GM19467 (cell line): ENCODE measurements at regions not wholly inside any gene's neighbourhood (a gene's known extent, or its start where the extent isn't known, plus 50 kb on each side); places are given as distances from the start of the nearest gene placed in this dataset.

Experiments
- ATAC-seq: cut with Tn5 transposase; IDR thresholded peaks from one replicate; pipeline ENCODE4 v1.9.1; 2021; ENCODE audit warnings: mild to moderate bottlenecking, moderate library complexity; ENCODE audit not compliant: unreplicated experiment

DNA sequence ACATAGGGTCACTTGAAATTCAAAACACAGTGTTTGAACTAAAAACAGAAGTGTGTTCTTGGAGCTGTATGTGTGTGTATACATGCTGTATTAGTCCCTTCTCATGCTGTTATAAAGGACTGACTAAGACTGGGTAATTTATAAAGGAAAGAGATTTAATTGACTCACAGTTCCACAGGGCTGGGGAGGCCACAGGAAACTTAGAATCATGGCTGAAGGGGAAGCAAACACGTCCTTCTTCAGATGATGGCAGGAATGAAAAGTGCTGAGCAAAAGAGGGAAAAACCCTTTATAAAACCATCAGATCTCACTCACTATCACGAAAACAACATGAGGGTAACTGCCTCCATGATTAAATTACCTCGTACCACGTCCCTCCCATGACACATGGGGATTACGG is 224.1 kb downstream of the BCAT1 start:
- no peak for ATAC-seq

DNA sequence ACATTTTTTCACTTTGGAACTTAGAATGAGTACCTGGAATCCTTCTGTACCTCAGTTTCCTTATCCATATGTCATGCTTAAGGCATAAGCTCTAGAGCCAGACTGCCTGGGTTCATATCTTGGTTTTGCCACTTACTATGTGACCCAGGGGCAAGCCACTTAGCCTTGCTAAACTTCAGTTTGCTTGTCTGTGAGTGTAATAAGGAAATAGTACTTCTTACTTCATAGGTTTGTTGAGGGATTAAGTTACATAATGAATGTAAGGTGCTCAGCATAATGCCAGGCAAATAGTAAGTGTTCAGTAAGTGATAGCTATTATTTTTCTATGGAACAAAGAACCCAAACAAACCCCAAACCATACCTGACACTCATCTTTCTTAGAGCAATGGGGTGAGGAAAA is 225.1 kb downstream of the BCAT1 start:
- ATAC-seq: no peak

- no peak for ATAC-seq
Observed at GRCh38 chr12:24721191-24721590, 227.7 kb downstream of the BCAT1 start.

DNA sequence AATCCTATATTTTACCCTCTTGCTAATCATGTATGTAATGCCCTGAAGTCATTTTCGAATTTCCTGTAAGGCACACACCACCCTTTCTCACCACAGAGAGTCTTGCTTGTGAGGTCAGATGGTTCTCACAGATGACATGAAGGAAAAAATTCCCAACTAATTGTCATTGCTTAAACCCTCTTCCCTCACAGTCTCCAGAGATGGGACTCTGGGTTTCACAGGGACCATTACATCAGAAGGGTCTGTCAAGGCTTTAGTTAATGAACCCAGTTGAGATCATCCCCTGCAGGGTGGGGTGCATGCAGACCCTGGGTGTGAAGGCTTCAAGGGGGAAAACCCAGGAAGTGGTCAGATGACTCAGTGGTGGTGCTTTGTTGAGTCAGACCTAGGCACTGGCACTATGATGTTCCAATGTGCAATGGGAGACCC is 229.6 kb downstream of the BCAT1 start:
- peak; percentile 75 for ATAC-seq

DNA sequence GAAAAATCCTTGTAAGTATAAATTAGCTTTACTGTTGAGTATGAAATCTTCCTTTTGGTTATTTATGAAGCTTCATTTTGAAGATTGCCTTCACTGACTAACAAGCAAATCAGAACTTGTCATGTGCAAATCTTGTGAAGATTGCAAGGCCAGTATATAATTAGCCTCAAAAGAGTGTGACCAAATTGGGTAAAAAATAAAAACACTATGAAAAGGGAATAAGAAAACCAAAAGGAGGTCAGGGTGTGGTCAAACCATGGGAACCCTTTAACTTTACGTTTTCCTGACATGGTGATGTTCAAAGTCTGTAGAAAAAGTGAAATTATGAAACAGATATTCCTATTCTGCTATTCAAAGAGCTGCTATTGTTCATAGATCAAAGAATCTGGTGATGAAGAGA is 230.3 kb downstream of the BCAT1 start:
- ATAC-seq: no peak

DNA sequence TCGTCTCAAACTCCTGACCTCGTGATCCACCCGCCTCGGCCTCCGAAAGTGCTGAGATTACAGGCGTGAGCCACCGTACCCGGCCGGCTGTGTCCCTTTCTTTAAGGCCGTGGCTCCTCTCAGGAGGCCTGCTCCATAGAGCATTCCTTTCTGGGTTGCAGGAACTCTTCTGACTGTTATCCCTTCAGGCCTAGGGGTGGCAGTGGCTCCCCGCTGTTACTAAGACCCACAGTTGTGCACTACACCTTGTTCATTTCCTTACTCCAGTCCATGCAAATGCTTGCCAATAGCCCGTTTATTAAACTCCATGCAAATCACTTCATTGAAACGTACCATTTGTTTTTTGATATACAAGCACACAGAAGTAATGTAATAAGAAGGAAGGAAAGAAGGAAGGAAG is 234.7 kb downstream of the BCAT1 start:
- no peak for ATAC-seq

DNA sequence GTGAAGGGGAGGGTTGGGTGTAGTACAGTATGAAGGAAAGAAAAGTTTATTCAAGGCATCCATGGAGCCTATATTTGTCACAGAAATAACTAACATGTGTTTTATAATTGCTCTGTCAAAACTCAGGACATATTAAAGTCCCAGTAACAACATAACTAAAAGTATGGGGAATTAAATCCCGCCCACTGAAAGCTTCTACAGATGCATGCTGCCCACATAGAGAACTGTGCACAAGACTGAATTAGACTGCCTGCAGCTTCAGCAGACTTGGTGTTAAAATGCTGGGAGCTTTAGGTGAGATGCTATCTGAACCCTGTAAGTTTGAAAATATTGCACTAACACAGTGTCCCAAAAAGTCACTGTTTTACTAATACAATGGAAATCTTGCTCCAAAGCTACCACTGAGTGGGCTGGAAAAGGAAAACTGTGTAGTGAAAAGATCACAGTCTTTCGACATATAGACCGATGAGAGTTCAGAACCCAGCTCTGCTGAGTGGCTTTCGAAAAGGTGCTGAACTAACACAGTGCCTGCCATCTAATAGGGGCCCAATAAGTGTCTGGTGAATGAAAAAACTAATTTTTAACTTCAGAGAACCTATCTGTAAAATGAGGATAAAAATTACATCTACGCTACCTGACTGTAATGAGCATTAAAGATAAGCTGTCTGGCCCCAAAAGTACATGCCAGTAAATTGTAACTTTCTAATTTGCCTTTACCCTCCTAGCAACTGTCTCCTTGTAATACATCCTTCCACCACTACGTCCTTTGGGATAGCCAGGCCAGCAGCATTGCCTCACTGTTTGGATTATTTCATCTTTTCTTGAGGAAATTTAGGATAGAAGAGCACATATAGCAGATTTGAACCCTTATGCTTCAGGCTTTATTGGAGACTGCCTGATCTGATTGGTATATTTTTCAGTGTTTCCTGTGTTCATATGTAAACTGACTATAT is 237.6 kb downstream of the BCAT1 start:
- no peak for ATAC-seq

DNA sequence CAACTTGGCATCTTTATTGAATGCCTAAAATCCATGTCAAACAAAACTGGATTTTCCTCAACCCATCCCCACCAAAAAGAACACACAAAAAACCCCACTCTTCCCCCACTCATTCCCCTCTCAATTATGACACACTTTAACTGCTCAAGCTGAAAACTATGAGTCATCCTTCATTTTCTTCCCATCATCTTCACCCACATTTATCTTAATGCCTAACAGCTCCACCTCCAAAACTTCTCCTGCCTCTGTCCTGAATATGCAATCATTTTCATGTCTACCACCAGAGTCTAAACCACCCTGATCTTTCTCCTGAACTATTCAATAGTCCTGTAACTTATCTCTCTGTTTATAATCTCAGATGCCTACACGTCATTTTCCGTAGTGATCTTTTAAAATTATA is 239.7 kb downstream of the BCAT1 start:
- ATAC-seq: no peak

DNA sequence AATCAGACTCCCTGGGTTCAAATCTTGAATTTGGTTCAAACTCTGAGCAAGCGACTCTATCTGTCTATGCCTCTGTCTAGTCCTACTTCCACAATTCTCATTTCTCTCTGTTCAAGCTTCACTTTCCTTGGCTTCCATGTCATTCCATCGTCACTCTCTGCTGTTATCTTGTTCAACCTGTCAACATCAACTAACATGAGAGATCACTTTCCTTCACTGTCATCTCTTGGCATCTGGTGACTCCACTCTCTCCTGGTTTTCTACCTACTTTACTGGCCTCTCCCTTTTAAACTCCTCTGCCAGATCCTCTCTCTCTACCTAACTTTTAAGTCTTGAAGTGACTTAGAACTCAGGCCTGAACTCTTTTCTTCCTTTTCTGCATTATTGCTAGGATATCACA is 240.2 kb downstream of the BCAT1 start:
- no peak for ATAC-seq

DNA sequence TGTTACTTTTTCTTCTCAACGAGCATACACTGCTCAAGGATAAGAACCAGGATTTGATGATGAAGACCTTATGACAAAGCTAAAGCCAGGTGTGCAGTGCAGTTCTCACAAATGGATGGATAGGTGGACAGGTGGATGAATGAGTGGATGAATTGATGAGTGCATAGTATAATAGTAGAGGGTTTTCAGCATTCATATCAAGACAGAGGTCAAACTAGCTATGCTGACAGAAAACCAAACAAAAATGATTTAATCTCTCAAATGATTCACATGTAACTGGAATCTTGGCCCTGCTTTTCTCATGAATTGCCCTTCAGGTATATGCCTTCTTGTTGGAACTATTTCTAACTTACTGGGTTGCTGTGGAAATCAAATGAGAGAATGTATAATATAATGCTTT is 240.9 kb downstream of the BCAT1 start:
- ATAC-seq: no peak

- no peak for ATAC-seq
Observed at GRCh38 chr12:24707334-24707733, 241.6 kb downstream of the BCAT1 start.

DNA sequence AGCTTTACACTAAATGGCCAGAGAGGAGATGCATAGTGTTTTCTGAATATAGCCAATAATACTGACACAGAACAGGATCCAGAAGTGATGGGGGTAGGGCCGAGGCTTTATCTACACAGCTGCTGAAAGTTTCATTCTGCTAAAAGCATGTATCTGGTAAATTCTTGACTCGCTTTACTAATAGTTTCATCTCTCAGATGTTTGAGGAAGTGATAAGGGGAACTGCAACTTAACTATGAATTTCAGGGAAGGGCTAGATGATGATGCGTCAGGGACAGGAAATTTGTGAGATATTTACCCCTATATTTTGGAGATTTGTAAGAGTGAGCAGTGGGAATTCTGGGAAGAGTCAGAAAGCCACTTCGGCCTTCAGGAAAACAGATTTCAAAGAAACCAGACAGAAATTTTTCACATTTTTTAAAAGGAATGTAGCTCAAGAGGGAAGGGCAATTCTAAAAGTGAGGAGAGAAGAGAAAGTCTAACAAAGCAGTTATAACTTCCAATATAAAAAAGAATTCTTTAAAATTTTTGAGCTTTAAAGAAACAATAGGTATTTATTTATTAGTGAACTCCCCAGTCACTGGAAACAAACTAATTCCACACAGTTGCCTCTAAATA is 243.1 kb downstream of the BCAT1 start:
- peak; percentile 100 for ATAC-seq

DNA sequence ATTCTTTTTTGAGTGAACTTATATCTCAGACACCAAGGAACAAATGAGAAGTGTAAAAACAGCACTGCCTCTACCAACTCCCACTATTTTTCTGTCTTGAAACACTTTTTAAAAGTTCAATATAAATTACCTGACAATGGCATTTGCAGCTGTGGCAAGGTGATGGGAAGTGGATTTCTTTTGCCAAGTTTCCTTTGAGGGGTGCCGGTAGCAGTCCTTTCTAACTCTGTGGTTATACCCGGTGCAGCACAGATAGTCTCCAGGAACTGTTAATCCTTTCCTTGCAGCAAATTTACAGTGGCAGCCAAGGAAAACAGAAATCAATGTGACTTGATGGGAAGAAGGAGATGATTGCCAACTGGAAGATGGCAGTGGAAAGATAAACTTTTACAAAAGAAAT is 243.7 kb downstream of the BCAT1 start:
- ATAC-seq: peak; percentile 1

- ATAC-seq: no peak
Observed at GRCh38 chr12:24701343-24701742, 247.6 kb downstream of the BCAT1 start.

- no peak for ATAC-seq
Observed at GRCh38 chr12:24698972-24699371, 249.9 kb downstream of the BCAT1 start.

DNA sequence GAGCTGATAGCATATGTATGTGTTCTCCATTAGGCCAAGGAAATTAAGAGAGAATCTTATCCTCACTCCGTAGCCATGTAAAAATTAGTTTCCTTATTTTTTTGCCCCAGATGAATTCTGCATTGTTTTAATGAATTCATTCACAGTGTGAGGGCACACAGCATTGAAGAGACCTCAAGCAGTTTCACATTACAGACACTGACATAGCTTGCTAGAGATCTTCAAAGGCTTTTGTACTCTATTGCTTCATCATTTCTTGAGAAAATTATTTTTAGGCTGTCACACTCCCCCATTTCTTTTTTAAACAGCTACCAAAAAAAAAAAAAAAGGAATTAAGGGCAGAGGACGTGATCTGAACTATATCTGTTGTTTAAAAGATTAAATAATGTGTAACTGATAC is 251.1 kb downstream of the BCAT1 start:
- ATAC-seq: no peak

GRCh38 chr12:24697295-24697694 is 251.6 kb downstream of the BCAT1 start:
- no peak for ATAC-seq

GRCh38 chr12:24696800-24697199 is 252.1 kb downstream of the BCAT1 start:
- ATAC-seq: no peak

DNA sequence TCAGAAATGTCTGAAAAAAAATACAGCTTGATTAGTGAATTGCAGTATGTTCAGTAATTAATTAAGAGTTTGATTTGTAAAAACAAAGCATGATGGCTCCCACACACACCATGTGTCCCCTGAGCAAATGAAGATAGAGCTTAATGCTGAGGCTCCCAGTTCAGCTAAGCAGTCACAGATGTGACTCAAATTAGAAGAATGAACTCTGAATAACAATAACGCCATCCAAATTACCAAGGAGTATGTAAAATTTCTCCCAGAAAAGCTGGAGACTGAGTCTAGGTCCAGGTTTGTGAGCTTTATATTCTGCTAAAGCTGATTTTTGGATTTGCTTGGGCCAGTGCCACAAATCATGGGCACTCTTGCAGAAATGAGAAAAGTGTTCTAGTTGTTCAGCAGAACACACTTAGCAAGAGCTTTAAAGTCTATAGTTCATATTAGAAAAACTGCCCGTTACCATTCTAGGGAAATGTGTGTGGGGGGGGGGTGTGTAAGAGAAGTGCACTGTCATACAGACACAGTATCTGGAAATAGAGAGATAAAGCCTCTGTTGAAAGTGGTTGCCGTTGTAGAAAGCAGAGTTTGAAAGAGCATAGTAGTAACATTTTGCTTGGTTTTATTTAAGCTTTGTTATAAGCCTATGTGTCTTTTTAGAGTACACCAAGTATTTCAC is 253.1 kb downstream of the BCAT1 start:
- no peak for ATAC-seq

GRCh38 chr12:24695103-24695502 is 253.8 kb downstream of the BCAT1 start:
- ATAC-seq: no peak

DNA sequence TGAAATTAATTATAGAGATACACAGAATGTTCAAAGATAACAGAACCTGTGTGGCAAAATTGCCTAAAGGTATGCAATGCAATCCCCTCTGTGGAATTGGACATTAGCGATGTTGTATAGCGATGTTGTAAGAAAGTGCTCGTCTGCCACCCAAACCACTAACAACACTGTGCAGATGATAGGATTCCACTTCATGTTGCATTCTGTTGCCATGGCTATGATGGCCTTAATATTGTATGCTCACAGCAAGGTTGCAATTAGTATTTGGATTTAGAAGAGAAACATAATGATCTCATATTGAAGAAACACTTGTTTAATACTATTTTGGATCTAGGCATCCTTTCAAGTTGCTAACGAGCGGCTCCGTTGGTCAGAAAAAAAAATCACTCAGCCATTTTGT is 260.3 kb downstream of the BCAT1 start:
- no peak for ATAC-seq

DNA sequence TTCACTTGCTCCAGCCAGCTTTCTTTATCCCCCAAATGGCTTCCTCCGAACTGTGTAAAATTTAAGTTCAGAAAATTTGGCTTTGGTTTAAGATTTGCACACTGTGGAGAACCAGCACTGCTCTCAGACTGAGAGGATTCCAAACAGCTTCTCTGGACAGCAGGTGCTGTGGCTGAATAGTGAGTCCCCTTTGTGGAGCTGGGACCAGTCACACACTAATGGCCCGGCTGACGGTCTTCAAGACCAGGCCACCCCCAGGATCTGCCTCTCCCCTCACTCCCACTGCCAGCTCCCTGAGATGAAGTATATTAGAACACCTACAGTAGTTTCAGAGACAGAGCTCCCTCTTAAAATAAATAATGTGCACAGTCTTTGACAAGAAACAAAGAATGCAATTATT is 267.3 kb downstream of the BCAT1 start:
- no peak for ATAC-seq
